ENCODE measurements at regions not wholly inside any gene's neighbourhood (a gene's known extent, or its start where the extent isn't known, plus 50 kb on each side); places are given as distances from the start of the nearest gene placed in this dataset.

DNA sequence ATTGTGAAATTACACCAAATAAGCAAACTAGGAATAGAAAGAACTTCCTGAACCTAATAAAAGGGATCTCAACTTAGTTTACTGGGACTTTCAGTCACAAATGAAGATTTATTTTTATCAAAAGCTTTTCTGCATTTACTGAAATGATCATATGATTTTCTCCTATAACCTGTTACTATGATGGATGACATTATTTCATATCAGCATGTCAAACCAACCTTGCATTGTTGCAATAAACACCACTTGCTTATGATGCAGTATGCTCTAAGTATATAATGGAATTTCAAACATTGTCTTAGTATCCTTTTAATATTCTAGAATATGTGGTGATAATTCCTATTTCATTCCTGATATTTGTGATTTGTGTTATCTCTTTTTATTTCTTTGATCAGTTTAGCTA is 303.0 kb downstream of the CGGBP1 start:
- BruUV-seq (replicated peaks), result no TSS peak
- Histone ChIP-seq H3K4me1 (ENCODE audit: insufficient read depth, low read length) (no peaks in the 10 kb centered on the region), H3K9ac (ENCODE audit: insufficient read depth, low read depth, low read length) (no peak overlapping the region), H3K4me3 (replicated peaks in 1 of 3; ENCODE audit: insufficient read depth in 1 of 3, low read depth in 2 of 3, low read length in 3 of 3) (no peak overlapping the region), H3K36me3 (replicated peaks in 1 of 2; ENCODE audit: control insufficient read depth in 1 of 2, insufficient read depth in 2 of 2, low read length in 2 of 2) (no peaks in the 10 kb centered on the region), H3K79me2 (ENCODE audit: insufficient read depth, low read length) (no peaks in the 10 kb centered on the region), H3K27me3 (ENCODE audit: control insufficient read depth in 1 of 2, insufficient read depth in 2 of 2, low read length in 2 of 2) (no peaks in the 10 kb centered on the region), H4K20me1 (ENCODE audit: insufficient read depth, low read length) (no peaks in the 10 kb centered on the region), H3K9me3 (ENCODE audit: low read length) (no peaks in the 10 kb centered on the region), H3K4me2 (ENCODE audit: low read depth, low read length) (no peak overlapping the region), H2AFZ (ENCODE audit: low read length) (no peak overlapping the region), H3K27ac (ENCODE audit: extremely low read length, insufficient read depth, low read length) (no peak overlapping the region)
- ATAC-seq, result no peak
- ChIA-PET POLR2A (no interaction called here), CTCF (ENCODE audit: low intra/inter-chr PET ratio, low total read pairs) (no interaction called here)
- no peak for DNase-seq (ENCODE audit: low spot score)
- in situ Hi-C loops (cut with HindIII; ENCODE audit: extremely low pct_ligation_motif_present, low pct_unique_long_range_greater_than_20kb) (no loop called here), intact Hi-C loops (cut with micrococcal nuclease; ENCODE audit: unreplicated experiment) (no loop called here)
- no peak for FAIRE-seq
- TF ChIP-seq ZNF251 (CRISPR knock-in tag; IDR thresholded peaks at IDR 0.05) (no peak), ZNF225 (CRISPR knock-in tag; IDR thresholded peaks at IDR 0.05) (no peak), CCDC6 (CRISPR knock-in tag; IDR thresholded peaks at IDR 0.05) (no peak), RFXANK (CRISPR knock-in tag; IDR thresholded peaks at IDR 0.05) (no peak), ZKSCAN1 (IDR thresholded peaks at IDR 0.05; ENCODE audit: low read length) (no peak), TOE1 (CRISPR knock-in tag; IDR thresholded peaks at IDR 0.05) (no peak)
- TF ChIP-seq, protein P1, sequence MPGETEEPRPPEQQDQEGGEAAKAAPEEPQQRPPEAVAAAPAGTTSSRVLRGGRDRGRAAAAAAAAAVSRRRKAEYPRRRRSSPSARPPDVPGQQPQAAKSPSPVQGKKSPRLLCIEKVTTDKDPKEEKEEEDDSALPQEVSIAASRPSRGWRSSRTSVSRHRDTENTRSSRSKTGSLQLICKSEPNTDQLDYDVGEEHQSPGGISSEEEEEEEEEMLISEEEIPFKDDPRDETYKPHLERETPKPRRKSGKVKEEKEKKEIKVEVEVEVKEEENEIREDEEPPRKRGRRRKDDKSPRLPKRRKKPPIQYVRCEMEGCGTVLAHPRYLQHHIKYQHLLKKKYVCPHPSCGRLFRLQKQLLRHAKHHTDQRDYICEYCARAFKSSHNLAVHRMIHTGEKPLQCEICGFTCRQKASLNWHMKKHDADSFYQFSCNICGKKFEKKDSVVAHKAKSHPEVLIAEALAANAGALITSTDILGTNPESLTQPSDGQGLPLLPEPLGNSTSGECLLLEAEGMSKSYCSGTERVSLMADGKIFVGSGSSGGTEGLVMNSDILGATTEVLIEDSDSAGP (CRISPR knock-in tag; IDR thresholded peaks at IDR 0.05; ENCODE audit: borderline replicate concordance), result no peak
- TF ChIP-seq, protein P2, sequence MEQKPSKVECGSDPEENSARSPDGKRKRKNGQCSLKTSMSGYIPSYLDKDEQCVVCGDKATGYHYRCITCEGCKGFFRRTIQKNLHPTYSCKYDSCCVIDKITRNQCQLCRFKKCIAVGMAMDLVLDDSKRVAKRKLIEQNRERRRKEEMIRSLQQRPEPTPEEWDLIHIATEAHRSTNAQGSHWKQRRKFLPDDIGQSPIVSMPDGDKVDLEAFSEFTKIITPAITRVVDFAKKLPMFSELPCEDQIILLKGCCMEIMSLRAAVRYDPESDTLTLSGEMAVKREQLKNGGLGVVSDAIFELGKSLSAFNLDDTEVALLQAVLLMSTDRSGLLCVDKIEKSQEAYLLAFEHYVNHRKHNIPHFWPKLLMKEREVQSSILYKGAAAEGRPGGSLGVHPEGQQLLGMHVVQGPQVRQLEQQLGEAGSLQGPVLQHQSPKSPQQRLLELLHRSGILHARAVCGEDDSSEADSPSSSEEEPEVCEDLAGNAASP (CRISPR knock-in tag; IDR thresholded peaks at IDR 0.05; ENCODE audit: borderline replicate concordance), result no peak

Measured in HepG2 (cell line).